T-cell (primary cell): ENCODE measurements at regions not wholly inside any gene's neighbourhood (a gene's known extent, or its start where the extent isn't known, plus 50 kb on each side); places are given as distances from the start of the nearest gene placed in this dataset.
"Not testable (repeated sequence)": the region's sequence is repeated elsewhere in the genome, so short reads cannot be mapped to it uniquely, and the experiment has no call there.

Experiments used
- ATAC-seq, 4 experiments: fragments of 200-7000 bp in 3 of 4; fragments of 150-1000 bp in 1 of 4; cut with Tn5 transposase; replicated peaks in 1 of 4; 1 replicate in 3 of 4; 2 replicates in 1 of 4; pipeline ENCODE4 v1.10.0; 2021; ENCODE audit warnings: moderate library complexity in 3 of 4, mild to moderate bottlenecking in 2 of 4, moderate number of reproducible peaks in 1 of 4
- CTCF ChIA-PET, 2 donors: fragments of 300-600 bp; sonication (Branson Sonifier 250); formaldehyde crosslinking; loops; one replicate each; lab custom pipeline; 2022; ENCODE audit warnings: antibody characterized with exemption in 2 of 2; lab: Charles Lee
- POLR2A ChIA-PET, 2 donors: fragments of 300-600 bp; sonication (Branson Sonifier 250); formaldehyde crosslinking; loops; one replicate each; lab custom pipeline; 2022; ENCODE audit warnings: antibody characterized with exemption in 2 of 2; lab: Charles Lee
- DNase-seq, 35 experiments: peaks; one replicate each; pipeline versions ENCODE4 v3.0.0 to v3.0.0-alpha.2; 2013 to 2023
- H3K27ac ChIP-seq: one replicate; pipeline ENCODE4 v1.5.1; 2013; ENCODE audit warnings: low read length
- H3K27me3 ChIP-seq, 2 experiments: replicated peaks in 1 of 2; 1 replicate in 1 of 2; 2 replicates in 1 of 2; pipeline versions ENCODE4 v1.6.1 to v1.7.0; 2013; ENCODE audit warnings: low read length in 1 of 2, mixed read lengths in 1 of 2; ENCODE audit not compliant: control insufficient read depth in 2 of 2, insufficient read depth in 2 of 2; ENCODE audit errors: extremely low read depth in 1 of 2
- H3K36me3 ChIP-seq, 2 donors: 1 replicate in 1 of 2; 2 replicates in 1 of 2; pipeline versions ENCODE4 v1.6.1 to v1.7.0; 2013; ENCODE audit warnings: low read length in 1 of 2; ENCODE audit not compliant: control insufficient read depth in 2 of 2, insufficient read depth in 1 of 2; ENCODE audit errors: extremely low read depth in 1 of 2
- H3K4me1 ChIP-seq, 2 experiments: 1 replicate in 1 of 2; 2 replicates in 1 of 2; pipeline versions ENCODE4 v1.6.1 to v1.7.0; 2013; ENCODE audit warnings: low read length in 2 of 2, mixed read lengths in 1 of 2; ENCODE audit not compliant: insufficient read depth in 2 of 2, control insufficient read depth in 1 of 2; ENCODE audit errors: extremely low read depth in 1 of 2
- H3K4me3 ChIP-seq, 2 donors: 1 replicate in 1 of 2; 2 replicates in 1 of 2; pipeline versions ENCODE4 v1.5.1 to v1.7.0; 2013; ENCODE audit warnings: mild to moderate bottlenecking in 2 of 2, low read length in 1 of 2, moderate library complexity in 1 of 2; ENCODE audit not compliant: control insufficient read depth in 1 of 2; ENCODE audit errors: extremely low read depth in 1 of 2
- H3K9me3 ChIP-seq: 2 replicates; pipeline ENCODE4 v1.7.0; 2013
- H3K27ac Mint-ChIP-seq, 2 donors: one replicate each; pipeline ENCODE4 v1.8.0; 2020 to 2021; ENCODE audit warnings: mild to moderate bottlenecking in 2 of 2, mixed read lengths in 2 of 2
- H3K27me3 Mint-ChIP-seq, 2 donors: one replicate each; pipeline ENCODE4 v1.8.0; 2021 to 2022; ENCODE audit warnings: mixed read lengths in 2 of 2
- H3K36me3 Mint-ChIP-seq: one replicate; pipeline ENCODE4 v1.8.0; 2021; ENCODE audit warnings: mixed read lengths
- H3K4me1 Mint-ChIP-seq, 3 donors: one replicate each; pipeline ENCODE4 v1.8.0; 2020 to 2022; ENCODE audit warnings: mixed read lengths in 3 of 3, mild to moderate bottlenecking in 1 of 3
- H3K4me3 Mint-ChIP-seq, 3 donors: one replicate each; pipeline ENCODE4 v1.8.0; 2020 to 2022; ENCODE audit warnings: mild to moderate bottlenecking in 3 of 3, mixed read lengths in 3 of 3, moderate library complexity in 3 of 3
- H3K9me3 Mint-ChIP-seq, 3 donors: one replicate each; pipeline ENCODE4 v1.8.0; 2020 to 2022; ENCODE audit warnings: mixed read lengths in 3 of 3
- WGBS: methylation state at CpG from one replicate; pipeline ENCODE4 v1.1.5; 2013; ENCODE audit warnings: missing lambda C conversion rate; ENCODE audit not compliant: insufficient coverage; 5-methylcytosine and 5-hydroxymethylcytosine counted together

- H3K4me3 ChIP-seq: no peak overlapping the region
- ChIA-PET POLR2A (no interaction called here), CTCF (no interaction called here)
- H3K9me3 ChIP-seq: peaks cover 2% of the 10 kb centered on the region
- no peaks in the 10 kb centered on the region for H3K27me3 ChIP-seq
- no peaks in the 10 kb centered on the region for H3K4me1 ChIP-seq
- Mint-ChIP-seq H3K27me3 (no peaks in the 10 kb centered on the region), H3K36me3 (no peaks in the 10 kb centered on the region), H3K9me3 (peaks cover 4 to 43% (median 19%) of the 10 kb centered on the region in 3 donors), H3K4me1 (no peaks in the 10 kb centered on the region), H3K4me3 (no peak overlapping the region), H3K27ac (no peak overlapping the region)
- H3K36me3 ChIP-seq: no peaks in the 10 kb centered on the region
- no peak overlapping the region for H3K27ac ChIP-seq
- DNase-seq (no peak), ATAC-seq (no peak)
- no CpG with 5 or more reads among the region's 3 CpGs for WGBS
Observed at GRCh38 chr16:63426275-63426870, 1390.1 kb upstream of the CDH8 start.

DNA sequence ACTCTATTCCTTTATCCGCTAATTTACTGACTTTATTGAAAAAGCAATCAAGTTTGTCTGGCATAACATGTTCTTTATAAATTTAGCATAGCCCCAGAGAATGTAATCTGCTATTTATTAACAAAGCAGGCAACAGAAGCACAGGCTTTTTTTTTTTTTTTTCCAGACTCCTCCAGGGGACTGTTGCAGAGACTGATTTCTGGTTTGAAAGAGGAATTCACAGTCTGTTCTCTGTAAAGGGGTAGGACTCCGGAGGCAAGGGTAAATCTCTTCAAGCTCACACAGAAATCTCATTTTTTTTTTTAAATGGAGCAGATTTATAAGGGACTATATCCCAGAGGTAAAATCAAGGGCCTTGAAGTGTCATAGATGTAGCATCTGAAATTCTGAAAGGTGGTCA is 1386.5 kb upstream of the CDH8 start:
- Histone ChIP-seq H3K27ac (no peak overlapping the region), H3K27me3 (no peaks in the 10 kb centered on the region), H3K4me3 (no peak overlapping the region), H3K9me3 (no peaks in the 10 kb centered on the region), H3K36me3 (no peaks in the 10 kb centered on the region), H3K4me1 (no peaks in the 10 kb centered on the region)
- Mint-ChIP-seq H3K4me3 (no peak overlapping the region), H3K36me3 (no peaks in the 10 kb centered on the region), H3K27ac (no peak overlapping the region), H3K27me3 (no peaks in the 10 kb centered on the region), H3K9me3 (peaks cover 10 to 39% (median 23%) of the 10 kb centered on the region in 3 donors), H3K4me1 (no peaks in the 10 kb centered on the region)
- ATAC-seq (no peak), DNase-seq (no peak)
- ChIA-PET CTCF (no interaction called here), POLR2A (no interaction called here)
- WGBS: no CpG with 5 or more reads among the region's 2 CpGs

DNA sequence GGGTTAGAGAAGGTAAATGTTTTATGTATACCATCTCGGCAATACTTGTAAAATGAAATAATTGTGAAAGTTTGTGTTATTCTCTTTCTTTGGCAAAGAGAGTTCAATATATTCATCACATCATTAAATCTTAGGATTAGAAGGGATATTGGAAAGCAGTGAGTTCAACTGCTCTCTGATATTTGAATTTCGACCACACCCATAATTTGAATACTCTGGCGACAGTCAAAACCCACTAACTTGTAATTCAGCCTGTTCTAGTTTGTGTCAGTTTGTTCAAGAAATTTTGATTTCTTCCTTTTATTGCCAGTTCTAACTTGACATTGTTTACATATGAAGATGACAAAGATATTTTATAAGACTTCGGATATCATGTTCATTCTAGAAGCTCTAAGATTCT is 1380.5 kb upstream of the CDH8 start:
- ChIA-PET CTCF (no interaction called here), POLR2A (no interaction called here)
- no CpG with 5 or more reads among the region's 4 CpGs for WGBS
- DNase-seq: no peak
- no peak for ATAC-seq
- Mint-ChIP-seq H3K4me1 (no peaks in the 10 kb centered on the region), H3K4me3 (no peak overlapping the region), H3K27ac (no peak overlapping the region), H3K9me3 (peaks cover 12 to 40% (median 31%) of the 10 kb centered on the region in 3 donors), H3K36me3 (no peaks in the 10 kb centered on the region), H3K27me3 (no peaks in the 10 kb centered on the region)
- Histone ChIP-seq H3K27ac (no peak overlapping the region), H3K9me3 (no peaks in the 10 kb centered on the region), H3K4me1 (no peaks in the 10 kb centered on the region), H3K27me3 (no peaks in the 10 kb centered on the region), H3K4me3 (no peak overlapping the region), H3K36me3 (no peaks in the 10 kb centered on the region)

- H3K9me3 ChIP-seq: no peaks in the 10 kb centered on the region
- Mint-ChIP-seq H3K27ac (no peak overlapping the region), H3K4me1 (no peaks in the 10 kb centered on the region), H3K36me3 (no peaks in the 10 kb centered on the region), H3K27me3 (no peaks in the 10 kb centered on the region), H3K9me3 (peaks cover 12 to 38% (median 33%) of the 10 kb centered on the region in 3 donors), H3K4me3 (no peak overlapping the region)
- H3K4me1 ChIP-seq: no peaks in the 10 kb centered on the region
- no CpG with 5 or more reads among the region's 2 CpGs for whole genome bisulfite sequencing
- H3K27me3 ChIP-seq: no peaks in the 10 kb centered on the region
- ATAC-seq (no peak), DNase-seq (no peak)
- no peak overlapping the region for H3K27ac ChIP-seq
- no peaks in the 10 kb centered on the region for H3K36me3 ChIP-seq
- H3K4me3 ChIP-seq: no peak overlapping the region
- ChIA-PET POLR2A (no interaction called here), CTCF (no interaction called here)
Observed at GRCh38 chr16:63415014-63415413, 1378.8 kb upstream of the CDH8 start.

GRCh38 chr16:63410594-63410993 is 1374.4 kb upstream of the CDH8 start:
- ChIA-PET POLR2A (no interaction called here), CTCF (no interaction called here)
- Histone ChIP-seq H3K36me3 (no peaks in the 10 kb centered on the region), H3K9me3 (no peaks in the 10 kb centered on the region), H3K27me3 (no peaks in the 10 kb centered on the region), H3K27ac (no peak overlapping the region), H3K4me1 (no peaks in the 10 kb centered on the region), H3K4me3 (no peak overlapping the region)
- Mint-ChIP-seq H3K9me3 (peaks cover 6 to 33% (median 25%) of the 10 kb centered on the region in 3 donors), H3K4me1 (no peaks in the 10 kb centered on the region), H3K36me3 (no peaks in the 10 kb centered on the region), H3K4me3 (no peak overlapping the region), H3K27ac (no peak overlapping the region), H3K27me3 (no peaks in the 10 kb centered on the region)
- DNase-seq: no peak
- no peak for ATAC-seq
- no CpG with 5 or more reads among the region's 1 CpG for WGBS

DNA sequence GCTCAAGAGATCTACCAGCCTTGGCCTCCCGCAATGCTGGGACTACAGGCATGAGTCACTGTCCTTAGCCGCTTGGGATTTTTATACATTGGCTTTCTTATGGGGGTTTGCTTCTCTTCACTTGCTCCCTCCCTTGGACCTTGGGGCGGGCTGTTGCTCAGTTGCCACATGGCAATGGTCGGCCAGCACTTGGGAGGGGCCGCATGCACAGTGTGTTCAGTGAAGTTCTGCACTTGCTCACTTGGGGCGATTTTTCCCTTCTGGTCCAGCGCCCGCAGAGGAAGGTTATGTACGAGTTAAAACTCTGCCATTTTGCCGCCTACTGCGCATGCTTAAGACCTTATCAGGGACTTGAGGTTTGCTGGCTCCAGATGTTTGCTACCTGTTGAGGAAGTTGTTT is 1367.6 kb upstream of the CDH8 start:
- H3K27me3 ChIP-seq: no peaks in the 10 kb centered on the region
- H3K4me3 ChIP-seq: no peak overlapping the region
- H3K36me3 ChIP-seq: no peaks in the 10 kb centered on the region
- Mint-ChIP-seq H3K27ac (no peak overlapping the region), H3K36me3 (no peaks in the 10 kb centered on the region), H3K4me1 (no peaks in the 10 kb centered on the region), H3K4me3 (no peak overlapping the region), H3K27me3 (no peaks in the 10 kb centered on the region), H3K9me3 (peaks cover 10 to 38% (median 22%) of the 10 kb centered on the region in 3 donors)
- H3K4me1 ChIP-seq: no peaks in the 10 kb centered on the region
- no peak overlapping the region for H3K27ac ChIP-seq
- ATAC-seq (no peak), DNase-seq (no peak)
- ChIA-PET POLR2A (no interaction called here), CTCF (no interaction called here)
- H3K9me3 ChIP-seq: no peaks in the 10 kb centered on the region
- 87% methylated on average over 6 of the region's 11 CpGs for WGBS

GRCh38 chr16:63388277-63388676 is 1352.0 kb upstream of the CDH8 start:
- H3K4me3 ChIP-seq, H3K27ac Mint-ChIP-seq, H3K27me3 Mint-ChIP-seq, H3K9me3 ChIP-seq, H3K9me3 Mint-ChIP-seq, H3K36me3 Mint-ChIP-seq, ATAC-seq, H3K4me1 Mint-ChIP-seq, H3K4me3 Mint-ChIP-seq, H3K27me3 ChIP-seq, DNase-seq, POLR2A ChIA-PET, H3K36me3 ChIP-seq, H3K27ac ChIP-seq, CTCF ChIA-PET, H3K4me1 ChIP-seq: not testable (repeated sequence)
- whole genome bisulfite sequencing: 92% methylated on average over 14 of the region's 18 CpGs
